HG02759 (cell line): ENCODE measurements at regions not wholly inside any gene's neighbourhood (a gene's known extent, or its start where the extent isn't known, plus 50 kb on each side); places are given as distances from the start of the nearest gene placed in this dataset.

Experiments used
- ATAC-seq: cut with Tn5 transposase; IDR thresholded peaks from one replicate; pipeline ENCODE4 v1.9.1; 2021; ENCODE audit warnings: mild to moderate bottlenecking, moderate library complexity; ENCODE audit not compliant: unreplicated experiment

DNA sequence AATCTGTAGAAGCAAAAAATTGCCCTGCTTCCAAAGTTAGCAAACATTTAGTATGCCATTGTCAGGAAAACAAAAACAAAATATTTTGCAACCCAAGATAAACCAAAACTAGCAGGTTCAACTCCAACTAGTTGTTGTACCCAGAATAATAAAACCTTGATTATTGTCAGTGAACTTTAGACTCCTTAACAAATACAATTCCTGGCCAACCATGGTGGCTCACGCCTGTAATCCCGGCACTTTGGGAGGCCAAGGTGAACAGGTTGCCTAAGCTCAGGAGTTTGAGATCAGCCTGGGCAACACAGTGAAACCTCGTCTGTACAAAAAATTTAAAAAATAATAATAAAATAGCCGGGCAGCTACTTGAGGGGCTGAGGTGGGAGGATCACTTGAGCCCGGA, 53.6 kb upstream of the EPCAM start:
- no peak for ATAC-seq

GRCh38 chr2:47313728-47314127, 55.4 kb upstream of the EPCAM start:
- no peak for ATAC-seq

DNA sequence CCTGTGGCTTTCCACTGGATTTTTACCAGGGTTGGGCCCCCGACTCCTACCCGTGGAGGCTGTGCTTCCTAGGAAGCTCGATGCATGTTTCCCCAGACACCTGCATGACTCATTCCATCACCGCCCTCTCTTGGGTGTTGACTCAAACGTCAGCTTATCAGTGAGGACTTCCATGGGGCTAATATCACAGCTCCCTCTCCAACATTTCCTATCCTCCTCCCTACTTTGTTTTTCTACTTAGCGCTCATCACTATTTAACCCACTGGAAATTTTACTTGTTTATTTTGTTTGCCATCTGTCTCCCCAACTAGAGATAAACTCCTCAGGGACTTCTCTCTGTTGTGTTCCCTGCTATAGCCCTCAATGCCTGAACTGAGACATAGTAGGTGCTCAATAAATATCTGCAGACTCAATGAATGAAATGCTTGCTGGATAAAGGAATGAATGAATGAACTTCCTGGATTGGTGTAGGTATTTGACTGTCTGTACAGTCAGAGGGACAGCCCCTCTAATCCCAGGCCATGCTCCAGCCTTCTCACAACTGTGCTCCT, 55.9 kb upstream of the EPCAM start:
- ATAC-seq, result no peak

- no peak for ATAC-seq
Measured at GRCh38 chr2:47312491-47312850, 56.6 kb upstream of the EPCAM start.

DNA sequence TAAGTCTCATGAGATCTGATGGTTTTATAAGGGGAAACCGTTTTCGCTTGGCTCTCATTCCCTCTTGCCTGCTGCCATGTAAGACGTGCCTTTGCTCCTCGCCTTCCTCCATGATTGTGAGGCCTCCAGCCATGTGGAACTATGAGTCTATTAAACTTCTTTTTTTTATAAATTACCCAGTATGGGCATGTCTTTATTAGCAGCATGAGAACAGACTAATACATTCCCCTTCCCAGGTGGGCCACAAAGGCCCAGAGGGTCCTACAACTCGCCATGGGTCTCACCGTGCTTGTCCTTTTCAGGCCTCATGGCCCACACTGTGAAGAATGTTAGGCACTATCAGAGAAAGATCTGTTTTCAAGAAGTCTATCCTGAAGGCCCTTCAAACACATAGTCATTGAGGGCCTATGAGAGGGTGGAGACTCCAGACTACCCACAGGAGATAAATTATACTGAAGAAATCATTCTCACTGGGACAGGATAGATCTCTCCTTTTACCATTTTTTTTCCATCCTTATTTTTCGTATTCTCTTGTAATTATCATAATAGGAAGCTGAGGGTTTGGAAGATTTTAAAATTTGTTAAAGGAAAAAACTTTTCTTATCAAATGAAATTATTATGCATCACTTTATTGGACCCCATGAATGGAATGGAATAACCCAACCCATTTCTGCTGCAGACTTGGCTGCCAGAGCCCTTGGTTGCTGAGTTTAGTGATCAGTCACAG, 57.2 kb upstream of the EPCAM start:
- no peak for ATAC-seq

- ATAC-seq, result peak; percentile 22
Measured at GRCh38 chr2:47310801-47311560, 58.1 kb upstream of the EPCAM start.

DNA sequence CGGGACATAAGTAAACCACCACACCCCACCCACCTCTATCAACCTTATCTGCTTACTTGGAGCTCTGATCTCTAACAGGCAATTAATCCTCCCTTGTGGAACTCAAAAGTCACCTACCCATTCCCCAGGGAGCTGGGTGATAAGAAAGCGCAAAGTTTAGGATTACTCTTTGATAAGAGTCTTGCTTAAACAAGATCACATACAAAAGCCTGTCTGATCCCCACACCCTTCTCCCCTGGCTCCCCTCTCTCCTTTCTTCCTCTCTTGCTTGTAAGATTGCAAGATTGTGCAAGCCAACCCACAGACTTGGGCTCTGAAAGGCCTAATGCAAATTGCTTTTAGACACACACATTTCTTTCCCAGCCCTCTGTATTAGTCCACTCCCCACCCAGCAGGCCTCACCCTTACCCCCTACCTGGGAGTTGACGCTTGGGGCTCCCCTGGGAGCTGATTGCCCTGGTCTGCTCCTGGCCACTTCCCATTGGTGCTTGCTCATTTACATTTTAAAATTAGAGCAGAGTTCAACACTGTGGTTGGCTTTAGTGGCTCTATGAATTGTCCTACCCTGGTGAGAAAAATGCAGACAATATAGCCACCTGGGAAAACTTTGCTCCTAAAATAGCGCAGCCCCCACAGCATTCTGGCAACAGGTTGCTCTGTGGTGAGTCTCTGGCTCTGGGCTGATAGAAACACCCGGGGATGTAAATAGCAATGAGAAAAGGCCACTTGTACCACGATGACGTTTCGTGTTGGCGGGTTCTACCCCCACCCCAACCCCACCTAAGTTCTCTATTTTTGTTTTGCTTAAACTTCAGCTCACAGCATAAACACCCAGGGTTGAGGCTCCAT, 58.9 kb upstream of the EPCAM start:
- ATAC-seq, result peak; percentile 85

- ATAC-seq, result no peak
Measured at GRCh38 chr2:47309472-47309951, 59.6 kb upstream of the EPCAM start.

DNA sequence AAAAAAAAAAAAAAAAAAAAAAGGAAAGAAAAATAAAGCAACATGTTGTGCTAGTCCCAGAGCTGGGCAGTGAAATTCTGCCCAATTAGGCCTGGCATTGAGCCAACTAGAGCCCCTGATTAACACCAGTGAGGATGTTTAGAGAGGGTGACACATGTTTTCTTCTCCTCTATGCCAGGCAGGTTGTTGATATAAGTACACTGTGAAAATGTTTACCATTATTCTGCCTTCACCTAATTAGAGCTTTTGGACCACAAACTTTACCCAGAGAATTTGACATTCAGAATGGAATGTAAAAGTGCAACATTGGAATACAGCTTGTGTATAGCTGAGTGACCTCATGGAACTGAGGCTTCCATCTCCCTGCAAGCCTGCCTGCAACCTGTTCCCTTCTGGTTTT, 62.0 kb upstream of the EPCAM start:
- ATAC-seq, result no peak

DNA sequence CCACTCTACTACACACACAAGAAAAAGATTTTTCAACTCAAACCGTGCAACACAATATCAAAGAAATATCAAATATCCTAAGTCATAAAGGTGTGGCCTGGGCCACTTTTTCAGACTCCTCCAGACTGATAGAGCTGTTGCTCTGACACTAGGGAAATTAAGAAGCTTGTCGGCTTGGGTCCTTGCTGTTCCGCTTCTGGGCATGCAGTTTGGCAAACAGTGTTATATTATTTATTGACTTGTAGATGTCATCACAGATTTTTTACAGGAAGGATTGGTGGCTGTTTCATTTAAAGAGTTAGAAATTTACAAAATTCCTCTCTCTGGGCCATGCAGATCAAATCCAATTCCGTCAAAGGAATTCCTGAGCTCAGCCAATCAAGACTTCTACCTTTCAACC, 64.5 kb upstream of the EPCAM start:
- ATAC-seq, result no peak

DNA sequence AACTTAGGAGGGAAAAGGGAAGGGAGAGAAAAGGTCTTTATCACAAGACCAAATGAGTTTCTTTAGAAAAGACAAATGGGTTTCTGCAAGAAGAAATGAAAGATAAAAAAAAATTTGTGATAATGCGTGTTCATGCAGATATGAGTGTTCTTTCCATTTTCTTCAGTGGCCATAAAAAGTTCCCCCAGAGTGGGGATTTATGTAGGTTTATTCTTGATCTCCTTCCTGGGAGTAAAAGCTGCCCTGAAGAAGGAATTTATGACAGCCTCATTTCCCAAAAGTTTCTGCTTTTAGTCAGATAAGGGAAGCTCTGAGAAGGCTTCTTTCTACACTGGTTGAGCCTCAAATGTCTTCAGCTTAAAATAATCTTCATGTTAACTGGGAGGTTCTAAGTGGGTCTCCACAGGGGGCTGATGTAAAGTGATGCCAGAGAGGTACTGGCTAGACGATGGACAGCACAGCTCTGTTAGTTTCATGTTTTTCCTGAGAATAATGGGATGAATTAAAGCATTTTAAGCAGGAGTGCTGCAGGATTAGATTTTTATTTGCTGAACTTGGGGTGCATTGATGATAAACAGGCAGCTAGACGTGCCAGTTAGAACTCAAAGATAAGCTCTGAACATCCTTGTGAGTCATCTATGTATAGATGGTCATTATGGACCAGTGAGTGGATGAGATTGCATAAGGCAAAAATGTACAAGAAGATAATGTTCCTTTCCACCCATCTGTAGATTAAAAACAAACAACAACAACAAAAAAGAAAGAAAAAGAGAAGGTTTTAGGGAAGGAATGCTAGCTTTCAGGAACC, 65.6 kb upstream of the EPCAM start:
- ATAC-seq, result no peak

GRCh38 chr2:47302308-47302707, 66.8 kb upstream of the EPCAM start:
- no peak for ATAC-seq

DNA sequence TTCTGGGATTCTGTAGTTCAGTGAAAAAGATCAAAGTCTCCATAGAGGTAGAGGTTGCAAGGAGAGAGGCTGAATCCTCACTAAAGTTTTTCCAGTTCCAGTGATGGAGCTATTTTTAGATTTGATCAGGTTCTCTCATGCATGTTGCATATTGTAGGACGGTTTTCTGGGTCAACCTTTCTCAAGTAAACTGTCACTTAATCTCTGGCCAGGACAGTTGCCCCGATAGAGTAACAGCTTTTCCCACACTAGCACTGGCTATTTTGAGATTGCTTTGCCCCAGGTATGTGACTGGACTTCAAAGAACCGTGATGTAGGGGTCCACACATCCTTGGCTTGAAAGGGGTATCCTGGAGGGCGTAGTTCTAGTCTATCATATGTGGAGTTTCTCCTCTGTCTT, 67.4 kb upstream of the EPCAM start:
- no peak for ATAC-seq

GRCh38 chr2:47301277-47301618, 67.9 kb upstream of the EPCAM start:
- ATAC-seq, result peak; percentile 74

DNA sequence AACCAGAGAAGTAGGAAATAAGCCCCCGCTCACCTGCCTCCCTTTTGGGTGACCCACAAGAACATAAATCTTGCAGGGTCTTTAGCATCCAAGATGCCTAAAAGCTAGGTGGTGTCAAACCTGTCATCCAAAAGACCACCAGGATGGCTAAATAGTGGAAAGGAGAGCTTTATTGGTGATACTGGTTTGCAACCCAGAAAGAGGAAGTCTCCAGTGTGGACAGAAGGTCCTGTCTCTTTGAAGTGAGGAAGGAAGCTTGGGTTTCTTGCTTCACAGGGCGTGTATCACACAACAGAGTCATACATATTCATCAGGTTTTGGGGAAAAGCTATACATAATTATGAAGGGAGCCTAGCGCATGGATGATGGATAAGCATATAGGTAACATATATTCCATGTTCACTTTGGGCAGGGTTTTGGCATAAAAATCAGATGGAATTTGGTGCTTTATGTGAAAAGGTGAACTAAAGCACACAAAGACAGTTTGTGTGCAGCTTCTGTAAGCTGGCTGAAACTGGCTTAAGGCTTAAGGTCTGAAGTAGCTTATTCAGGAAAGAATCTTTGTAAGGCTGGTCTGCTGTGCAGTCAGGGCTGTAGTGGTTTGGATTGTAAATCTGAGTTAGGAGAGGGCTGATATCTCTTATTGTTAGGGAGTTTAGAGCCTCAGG, 68.4 kb upstream of the EPCAM start:
- ATAC-seq, result peak; percentile 74

DNA sequence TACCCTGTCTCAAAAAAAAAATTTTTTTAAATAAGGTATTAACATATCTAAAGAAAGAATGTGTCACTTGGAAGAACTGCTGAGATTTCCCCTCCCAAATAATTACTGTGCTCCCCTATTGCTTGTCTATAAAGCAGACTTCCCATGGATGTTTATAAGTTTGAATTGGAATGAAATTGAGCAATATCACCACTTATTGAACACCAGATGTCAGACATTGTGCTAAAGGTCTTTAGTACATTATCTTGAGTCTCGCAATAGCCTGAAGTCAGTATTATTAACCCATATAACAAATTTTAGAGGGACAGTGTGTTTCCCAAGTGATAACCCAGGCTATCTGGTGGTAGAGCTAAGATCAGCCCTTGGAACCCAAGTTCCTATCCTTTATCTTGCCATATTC, 69.0 kb upstream of the EPCAM start:
- ATAC-seq, result no peak

DNA sequence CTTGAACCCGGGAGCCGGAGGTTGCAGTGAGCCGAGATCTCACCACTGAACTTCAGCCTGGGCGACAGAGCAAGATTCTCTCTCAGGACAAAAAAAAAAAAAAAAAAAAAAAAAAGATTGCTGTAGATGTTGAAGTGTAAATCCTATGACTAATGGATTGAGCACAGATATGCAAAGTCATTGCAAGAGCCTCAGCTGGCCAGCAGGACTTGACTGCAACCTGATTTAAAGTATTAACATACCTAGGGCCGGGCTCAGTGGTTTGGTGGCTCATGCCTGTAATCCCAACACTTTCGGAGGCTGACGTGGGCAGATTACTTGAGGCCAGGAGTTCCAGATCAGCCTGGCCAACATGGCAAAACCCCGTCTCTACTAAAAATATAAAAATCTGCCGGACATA, 69.6 kb upstream of the EPCAM start:
- no peak for ATAC-seq

DNA sequence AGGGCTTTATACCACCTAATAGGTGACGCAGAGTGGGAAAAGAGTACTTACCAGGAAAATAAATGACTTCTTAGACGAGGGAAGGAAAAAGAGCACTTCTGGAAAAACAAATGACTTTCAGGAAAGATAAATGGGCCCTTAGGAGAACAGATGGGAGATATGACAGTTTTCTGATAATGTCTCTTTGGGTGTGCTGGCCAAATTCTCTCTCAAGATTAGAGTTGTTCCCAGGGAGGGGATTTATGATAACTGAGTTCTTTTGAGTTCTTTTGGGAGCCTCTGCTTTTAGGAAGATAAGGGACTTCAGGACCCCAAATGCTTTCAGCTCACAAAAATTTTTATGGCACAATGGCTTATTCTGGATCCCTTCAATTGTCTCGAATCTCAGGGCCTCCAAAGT, 70.3 kb upstream of the EPCAM start:
- ATAC-seq, result no peak

GRCh38 chr2:47297767-47298425, 71.2 kb upstream of the EPCAM start:
- no peak for ATAC-seq
